H1 (cell line): ENCODE measurements at regions not wholly inside any gene's neighbourhood (a gene's known extent, or its start where the extent isn't known, plus 50 kb on each side); places are given as distances from the start of the nearest gene placed in this dataset.

Source experiments
- CTCF ChIA-PET: fragments of 300-600 bp; sonication (Branson Sonifier 250); formaldehyde crosslinking; loops from one replicate; lab custom pipeline; 2021; ENCODE audit not compliant: partially characterized antibody; lab: Charles Lee
- POLR2A ChIA-PET: fragments of 300-600 bp; sonication (Branson Sonifier 250); formaldehyde crosslinking; loops from one replicate; lab custom pipeline; 2021; ENCODE audit warnings: inconsistent platforms; ENCODE audit not compliant: partially characterized antibody; lab: Charles Lee
- DNase-seq, 2 experiments: peaks; one replicate each; pipeline versions ENCODE4 v3.0.0 to v3.0.0-alpha.2; 2010 to 2022; ENCODE audit warnings: low spot score in 2 of 2, low read depth in 1 of 2, mixed read lengths in 1 of 2
- FAIRE-seq: peaks from 2 replicates; lab custom pipeline; 2011; peaks lifted over from hg19 to GRCh38; lab: Jason Lieb, UNC
- H2AFZ ChIP-seq: 2 replicates; pipeline ENCODE4 v1.8.1; 2012; ENCODE audit warnings: low read length, inconsistent platforms
- H2AK5ac ChIP-seq: 2 replicates; pipeline ENCODE4 v1.6.1; 2013; ENCODE audit warnings: low read depth, low read length
- H2BK120ac ChIP-seq: replicated peaks from 2 replicates; pipeline ENCODE3; 2013; ENCODE audit warnings: low read depth, low read length, inconsistent platforms
- H2BK12ac ChIP-seq: 2 replicates; pipeline ENCODE4 v1.6.1; 2013; ENCODE audit warnings: low read depth, low read length
- H2BK15ac ChIP-seq: 2 replicates; pipeline ENCODE4 v1.6.1; 2013; ENCODE audit warnings: low read length
- H2BK20ac ChIP-seq: 2 replicates; pipeline ENCODE4 v1.6.1; 2013; ENCODE audit warnings: low read length
- H2BK5ac ChIP-seq: 2 replicates; pipeline ENCODE4 v1.6.1; 2013; ENCODE audit warnings: low read depth, low read length
- H3K14ac ChIP-seq: 2 replicates; pipeline ENCODE4 v1.6.1; 2013; ENCODE audit warnings: inconsistent platforms; ENCODE audit not compliant: insufficient read length
- H3K18ac ChIP-seq: 2 replicates; pipeline ENCODE4 v1.6.1; 2013; ENCODE audit warnings: low read length; ENCODE audit errors: extremely low read depth
- H3K23ac ChIP-seq: 2 replicates; pipeline ENCODE4 v1.6.1; 2013; ENCODE audit warnings: inconsistent platforms; ENCODE audit not compliant: insufficient read length
- H3K23me2 ChIP-seq: 2 replicates; pipeline ENCODE4 v1.6.1; 2013; ENCODE audit warnings: low read depth, low read length
- H3K27ac ChIP-seq: 2 replicates; pipeline ENCODE4 v1.6.1; 2011; ENCODE audit warnings: low read depth, low read length, inconsistent platforms
- H3K27me3 ChIP-seq, 4 experiments: replicated peaks in 1 of 4; 1 replicate in 1 of 4; 2 replicates in 3 of 4; pipeline versions ENCODE4 v1.6.1 to v1.8.1; 2011 to 2013; ENCODE audit warnings: low read length in 3 of 4, mild to moderate bottlenecking in 3 of 4, inconsistent platforms in 2 of 4, mixed read lengths in 2 of 4, moderate library complexity in 1 of 4; ENCODE audit not compliant: control insufficient read depth in 3 of 4, insufficient read depth in 3 of 4; ENCODE audit errors: extremely low read depth in 1 of 4
- H3K36me3 ChIP-seq, 4 experiments: 2 replicates each; pipeline versions ENCODE4 v1.6.1 to v1.8.1; 2011 to 2013; ENCODE audit warnings: mild to moderate bottlenecking in 4 of 4, low read length in 3 of 4, moderate library complexity in 2 of 4, control low read depth in 1 of 4, inconsistent platforms in 1 of 4; ENCODE audit not compliant: insufficient read depth in 4 of 4, control insufficient read depth in 2 of 4
- H3K4ac ChIP-seq: replicated peaks from 2 replicates; pipeline ENCODE3; 2013; ENCODE audit warnings: low read length, low read depth, mixed read lengths, inconsistent platforms; ENCODE audit not compliant: insufficient read length
- H3K4me1 ChIP-seq, 4 experiments: replicated peaks in 1 of 4; 1 replicate in 1 of 4; 2 replicates in 3 of 4; pipeline versions ENCODE4 v1.6.1 to v1.8.1; 2011 to 2013; ENCODE audit warnings: low read length in 3 of 4, inconsistent platforms in 2 of 4, mixed read lengths in 1 of 4; ENCODE audit not compliant: insufficient read depth in 4 of 4, control insufficient read depth in 3 of 4
- H3K4me2 ChIP-seq, 2 experiments: 2 replicates each; pipeline versions ENCODE4 v1.6.1 to v1.8.1; 2011 to 2013; ENCODE audit warnings: low read depth in 2 of 2, low read length in 2 of 2, control low read depth in 1 of 2, inconsistent platforms in 1 of 2, mild to moderate bottlenecking in 1 of 2; ENCODE audit not compliant: insufficient read depth in 1 of 2
- H3K4me3 ChIP-seq, 4 experiments: fragments of 200-600, 300-600 bp in 1 of 4; sonication (generic), shearing (Covaris generic), sonication (Bioruptor Twin) in 1 of 4; 2 replicates each; pipeline versions ENCODE4 v1.5.1 to v1.8.1; 2011 to 2016; ENCODE audit warnings: low read length in 4 of 4, low read depth in 3 of 4, control low read depth in 2 of 4, inconsistent platforms in 2 of 4, mild to moderate bottlenecking in 2 of 4, mixed read lengths in 1 of 4, moderate library complexity in 1 of 4; ENCODE audit not compliant: insufficient read depth in 2 of 4; ENCODE audit errors: extremely low read depth in 1 of 4
- H3K56ac ChIP-seq: replicated peaks from 2 replicates; pipeline ENCODE3; 2013; ENCODE audit warnings: low read depth, mild to moderate bottlenecking, mixed read lengths, low read length, inconsistent platforms; ENCODE audit not compliant: insufficient read length
- H3K79me1 ChIP-seq: 2 replicates; pipeline ENCODE4 v1.6.1; 2013; ENCODE audit warnings: low read depth, low read length, control low read depth
- H3K79me2 ChIP-seq, 2 experiments: 2 replicates each; pipeline versions ENCODE4 v1.6.1 to v1.8.1; 2012 to 2013; ENCODE audit warnings: low read length in 2 of 2, mild to moderate bottlenecking in 2 of 2, inconsistent platforms in 1 of 2; ENCODE audit not compliant: insufficient read depth in 2 of 2, control insufficient read depth in 1 of 2
- H3K9ac ChIP-seq, 4 experiments: replicated peaks in 1 of 4; 1 replicate in 1 of 4; 2 replicates in 3 of 4; pipeline versions ENCODE4 v1.6.1 to v1.8.1; 2011 to 2013; ENCODE audit warnings: low read depth in 3 of 4, low read length in 3 of 4, control low read depth in 2 of 4, mild to moderate bottlenecking in 2 of 4, moderate library complexity in 2 of 4, inconsistent platforms in 1 of 4; ENCODE audit errors: extremely low read depth in 1 of 4
- H3K9me3 ChIP-seq, 2 experiments: 2 replicates each; pipeline versions ENCODE4 v1.6.1 to v1.8.1; 2012 to 2013; ENCODE audit warnings: mild to moderate bottlenecking in 2 of 2, moderate library complexity in 2 of 2, control low read depth in 1 of 2, inconsistent platforms in 1 of 2, low read depth in 1 of 2, low read length in 1 of 2, mixed read lengths in 1 of 2; ENCODE audit not compliant: insufficient read depth in 2 of 2
- H4K20me1 ChIP-seq, 2 experiments: replicated peaks in 1 of 2; 2 replicates each; pipeline versions ENCODE3 to v1.8.1; 2011 to 2013; ENCODE audit warnings: inconsistent platforms in 2 of 2, low read length in 2 of 2, mild to moderate bottlenecking in 1 of 2; ENCODE audit not compliant: insufficient read depth in 2 of 2, control insufficient read depth in 1 of 2
- H4K5ac ChIP-seq: 2 replicates; pipeline ENCODE4 v1.6.1; 2013; ENCODE audit warnings: low read length, low read depth, mixed read lengths, inconsistent platforms; ENCODE audit not compliant: insufficient read length
- H4K8ac ChIP-seq: 2 replicates; pipeline ENCODE4 v1.8.0; 2013; ENCODE audit warnings: mild to moderate bottlenecking, moderate library complexity, low read length, inconsistent platforms; ENCODE audit not compliant: insufficient read depth; ENCODE audit errors: extremely low read depth
- H4K91ac ChIP-seq: replicated peaks from 2 replicates; pipeline ENCODE3; 2013; ENCODE audit warnings: low read length, mixed read lengths, inconsistent platforms; ENCODE audit not compliant: insufficient read length
- ASH2L ChIP-seq: fragments of 200-600, 300-600 bp; sonication (generic); IDR thresholded peaks from one replicate; pipeline ENCODE4 v1.7.1; 2017; ENCODE audit warnings: low read length
- BCL11A ChIP-seq, 2 experiments: IDR thresholded peaks; one replicate each; pipeline ENCODE4 v1.6.1; 2011; ENCODE audit warnings: low read depth in 2 of 2, low read length in 2 of 2, mild to moderate bottlenecking in 2 of 2
- CBX8 ChIP-seq: fragments of 300-800, 300-1000 bp; sonication (generic); IDR thresholded peaks from 2 replicates; pipeline ENCODE4 v1.7.1; 2016; ENCODE audit warnings: low read depth, low read length, borderline replicate concordance
- CEBPB ChIP-seq: IDR thresholded peaks from 2 replicates; pipeline ENCODE4 v1.6.1; 2012; ENCODE audit warnings: low read depth, low read length
- EP300 ChIP-seq, 2 experiments: IDR thresholded peaks; 1 replicate in 1 of 2; 2 replicates in 1 of 2; pipeline ENCODE4 v1.6.1; 2011 to 2012; ENCODE audit warnings: low read depth in 2 of 2, low read length in 2 of 2, mild to moderate bottlenecking in 2 of 2, borderline replicate concordance in 1 of 2, inconsistent platforms in 1 of 2, moderate library complexity in 1 of 2
- EZH2 ChIP-seq: fragments of 200-600 bp; sonication (generic); IDR thresholded peaks from 2 replicates; pipeline ENCODE4 v1.7.1; 2012; ENCODE audit warnings: low read depth, mild to moderate bottlenecking, moderate library complexity, low read length, inconsistent platforms; ENCODE audit not compliant: severe bottlenecking
- GTF2F1 ChIP-seq: IDR thresholded peaks from 2 replicates; pipeline ENCODE4 v1.6.1; 2012; ENCODE audit warnings: low read depth, low read length, improper control_type of control experiment, borderline replicate concordance
- HDAC6 ChIP-seq: IDR thresholded peaks from one replicate; pipeline ENCODE4 v1.7.1; 2012; ENCODE audit warnings: low read depth, mild to moderate bottlenecking, inconsistent platforms, low read length, moderate library complexity
- KDM5A ChIP-seq: fragments of 200-600 bp; IDR thresholded peaks from 2 replicates; pipeline ENCODE4 v1.7.1; 2012; ENCODE audit warnings: mild to moderate bottlenecking, low read length, inconsistent platforms, mixed read lengths
- MAFK ChIP-seq: IDR thresholded peaks from 2 replicates; pipeline ENCODE4 v1.6.1; 2012; ENCODE audit warnings: low read depth, mild to moderate bottlenecking, improper control_type of control experiment, low read length
- PHF8 ChIP-seq: fragments of 200-600 bp; sonication (generic); conservative IDR thresholded peaks from 2 replicates; pipeline ENCODE4 v1.7.1; 2012; ENCODE audit warnings: low read depth, mild to moderate bottlenecking, inconsistent platforms, low read length, moderate library complexity
- SP1 ChIP-seq: IDR thresholded peaks from 2 replicates; pipeline ENCODE4 v1.6.1; 2011; ENCODE audit warnings: low read depth, low read length
- TCF12 ChIP-seq: IDR thresholded peaks from 2 replicates; pipeline ENCODE4 v1.6.1; 2011; ENCODE audit warnings: low read depth, mild to moderate bottlenecking, low read length
- WGBS, 2 experiments: shearing (Covaris generic) in 1 of 2; methylation state at CpG; one replicate each; pipeline versions ENCODE4 v1.1.6 to v1.1.7; 2013 to 2015; ENCODE audit warnings: low lambda C conversion rate in 2 of 2, mixed read lengths in 2 of 2, inconsistent platforms in 1 of 2, low coverage in 1 of 2, missing lambda C conversion rate in 1 of 2; ENCODE audit not compliant: insufficient replicate concordance in 2 of 2, insufficient coverage in 1 of 2, insufficient read length in 1 of 2; ENCODE audit errors: extremely low coverage in 1 of 2, missing lambda C conversion rate in 1 of 2; 5-methylcytosine and 5-hydroxymethylcytosine counted together
- TF ChIP-seq, protein P1 (sequence below): IDR thresholded peaks from 2 replicates; pipeline ENCODE4 v1.6.1; 2012; ENCODE audit warnings: inconsistent platforms

DNA sequence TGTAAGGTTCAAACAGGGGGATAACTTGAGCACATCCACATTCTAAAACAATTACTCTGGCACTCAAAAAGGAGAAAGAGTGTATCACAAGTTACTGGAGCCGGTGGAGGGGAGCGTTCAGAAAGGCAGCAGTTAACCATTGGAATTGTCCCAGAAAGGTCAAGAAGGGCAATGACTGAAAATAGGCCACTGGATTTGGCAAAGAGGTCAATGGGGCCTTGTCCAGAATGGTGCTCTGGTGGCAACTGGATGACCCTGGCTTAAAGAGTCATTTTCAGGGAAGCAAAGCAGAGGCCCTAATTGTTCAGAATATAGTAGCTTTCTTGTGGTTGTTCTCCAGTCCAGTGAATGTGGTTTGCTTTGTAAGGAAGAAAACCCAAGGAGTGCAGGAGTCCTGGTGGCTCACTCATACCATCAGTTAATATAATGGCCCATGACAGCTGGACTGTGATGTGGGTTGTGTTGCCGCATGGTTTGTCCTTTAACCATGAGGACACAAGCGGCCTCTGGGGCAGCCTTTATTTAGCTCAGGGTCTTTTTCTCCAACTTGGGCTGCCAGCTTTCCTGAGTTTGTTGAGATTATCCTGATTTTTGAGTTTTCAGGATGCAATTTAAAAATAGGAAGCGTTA, 142.8 kb upstream of the PELI2 start:
- Histone ChIP-seq H2AK5ac (no peak overlapping the region), H2BK120ac (no peak overlapping the region), H3K36me3 (no peaks in the 10 kb centered on the region), H2BK20ac (no peak overlapping the region), H3K23me2 (no peaks in the 10 kb centered on the region), H3K9ac (no peak overlapping the region), H3K56ac (no peak overlapping the region), H4K8ac (no peak overlapping the region), H4K5ac (no peak overlapping the region), H3K23ac (no peak overlapping the region), H3K4me3 (no peak overlapping the region), H3K27me3 (no peaks in the 10 kb centered on the region), H3K4me1 (no peaks in the 10 kb centered on the region), H4K20me1 (no peaks in the 10 kb centered on the region), H3K4ac (no peak overlapping the region), H2BK15ac (no peak overlapping the region), H3K4me2 (no peak overlapping the region), H4K91ac (no peak overlapping the region), H3K9me3 (no peaks in the 10 kb centered on the region), H3K27ac (no peak overlapping the region), H2BK12ac (no peak overlapping the region), H3K79me1 (no peaks in the 10 kb centered on the region; the same call in 1 of the 2 replicates), H3K18ac (no peak overlapping the region), H3K14ac (no peak overlapping the region), H3K79me2 (no peaks in the 10 kb centered on the region), H2AFZ (no peak overlapping the region), H2BK5ac (no peak overlapping the region)
- FAIRE-seq, result no peak
- no peak for DNase-seq
- ChIA-PET POLR2A (no interaction called here), CTCF (interaction anchor here (0.6 to 0.9 kb wide), 2 partner anchors 12 to 81 kb away, joined by 3 read pairs; no protein-coding TSS in a partner anchor)
- 93% methylated on average over 5 of the region's 5 CpGs; no CpG with 5 or more reads in 1 of the 2 experiments for WGBS, 2 experiments
- no peak for TF ChIP-seq CBX8
- TF ChIP-seq TCF12, result no peak
- no peak for TF ChIP-seq EP300 (IDR thresholded peaks at IDR 0.05; ENCODE audit: borderline replicate concordance in 1 of 2, low read depth in 2 of 2, low read length in 2 of 2)
- no peak for TF ChIP-seq HDAC6
- TF ChIP-seq ASH2L, result no peak
- TF ChIP-seq, protein P1, sequence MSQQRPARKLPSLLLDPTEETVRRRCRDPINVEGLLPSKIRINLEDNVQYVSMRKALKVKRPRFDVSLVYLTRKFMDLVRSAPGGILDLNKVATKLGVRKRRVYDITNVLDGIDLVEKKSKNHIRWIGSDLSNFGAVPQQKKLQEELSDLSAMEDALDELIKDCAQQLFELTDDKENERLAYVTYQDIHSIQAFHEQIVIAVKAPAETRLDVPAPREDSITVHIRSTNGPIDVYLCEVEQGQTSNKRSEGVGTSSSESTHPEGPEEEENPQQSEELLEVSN, result no peak
- TF ChIP-seq GTF2F1, result no peak
- no peak for TF ChIP-seq PHF8
- no peak for TF ChIP-seq MAFK
- no peak for TF ChIP-seq CEBPB
- TF ChIP-seq BCL11A (IDR thresholded peaks at IDR 0.05; ENCODE audit: low read depth in 2 of 2, low read length in 2 of 2), result no peak
- no peak for TF ChIP-seq KDM5A
- TF ChIP-seq SP1, result no peak
- no peak for TF ChIP-seq EZH2
